Subcutaneous abdominal adipose tissue (tissue), 5 donors: ENCODE measurements at regions not wholly inside any gene's neighbourhood (a gene's known extent, or its start where the extent isn't known, plus 50 kb on each side); places are given as distances from the start of the nearest gene placed in this dataset.

ENCODE experiments used
- H3K27ac ChIP-seq: one replicate; pipeline ENCODE4 v1.7.0; 2013; ENCODE audit warnings: low read depth, mild to moderate bottlenecking, inconsistent platforms, low read length, moderate library complexity
- H3K27me3 ChIP-seq, 5 donors: one replicate each; pipeline ENCODE4 v1.7.0; 2013; ENCODE audit warnings: low read length in 5 of 5, inconsistent platforms in 1 of 5; ENCODE audit not compliant: control insufficient read depth in 5 of 5, insufficient read depth in 4 of 5
- H3K36me3 ChIP-seq, 5 donors: one replicate each; pipeline ENCODE4 v1.7.0; 2013; ENCODE audit warnings: low read length in 5 of 5; ENCODE audit not compliant: control insufficient read depth in 5 of 5, insufficient read depth in 5 of 5
- H3K4me1 ChIP-seq, 5 donors: one replicate each; pipeline ENCODE4 v1.7.0; 2013; ENCODE audit warnings: low read length in 5 of 5, mild to moderate bottlenecking in 3 of 5, moderate library complexity in 1 of 5; ENCODE audit not compliant: control insufficient read depth in 5 of 5, insufficient read depth in 5 of 5
- H3K4me3 ChIP-seq, 5 donors: one replicate each; pipeline ENCODE4 v1.7.0; 2013; ENCODE audit warnings: low read length in 5 of 5, low read depth in 1 of 5
- H3K9ac ChIP-seq, 5 donors: one replicate each; pipeline ENCODE4 v1.7.0; 2013; ENCODE audit warnings: low read length in 5 of 5, mild to moderate bottlenecking in 4 of 5, moderate library complexity in 3 of 5
- H3K9me3 ChIP-seq, 5 donors: one replicate each; pipeline ENCODE4 v1.7.0; 2013; ENCODE audit warnings: low read length in 5 of 5; ENCODE audit not compliant: control insufficient read depth in 5 of 5
- donor health status: healthy.
- donor health status: healthy.
- donor health status: healthy.
- donor health status: healthy.
- donor health status: healthy.

GRCh38 chr12:58381546-58381945 lies 440.2 kb downstream of the ATP23 start:
- no peak overlapping the region for H3K4me3 ChIP-seq
- H3K9ac ChIP-seq, result no peak overlapping the region
- H3K4me1 ChIP-seq, result no peaks in the 10 kb centered on the region
- no peaks in the 10 kb centered on the region for H3K9me3 ChIP-seq
- peaks cover 0 to 4% (median 0%) of the 10 kb centered on the region in 5 donors for H3K27me3 ChIP-seq
- H3K27ac ChIP-seq, result no peak overlapping the region
- H3K36me3 ChIP-seq, result no peaks in the 10 kb centered on the region

- peaks cover 0 to 4% (median 0%) of the 10 kb centered on the region in 5 donors for H3K27me3 ChIP-seq
- no peaks in the 10 kb centered on the region for H3K4me1 ChIP-seq
- no peaks in the 10 kb centered on the region for H3K36me3 ChIP-seq
- H3K9me3 ChIP-seq, result no peaks in the 10 kb centered on the region
- H3K9ac ChIP-seq, result no peak overlapping the region
- no peak overlapping the region for H3K27ac ChIP-seq
- no peak overlapping the region for H3K4me3 ChIP-seq
These were observed 442.8 kb downstream of the ATP23 start for GRCh38 chr12:58384196-58384595.

- H3K27ac ChIP-seq, result no peak overlapping the region
- no peak overlapping the region for H3K4me3 ChIP-seq
- H3K4me1 ChIP-seq, result no peaks in the 10 kb centered on the region
- no peak overlapping the region for H3K9ac ChIP-seq
- H3K9me3 ChIP-seq, result no peaks in the 10 kb centered on the region
- no peaks in the 10 kb centered on the region for H3K36me3 ChIP-seq
- peaks cover 0 to 4% (median 0%) of the 10 kb centered on the region in 5 donors for H3K27me3 ChIP-seq
These were observed 444.8 kb downstream of the ATP23 start for GRCh38 chr12:58386136-58386535.

GRCh38 chr12:58387199-58387598 lies 445.8 kb downstream of the ATP23 start:
- Histone ChIP-seq H3K36me3 (no peaks in the 10 kb centered on the region), H3K27me3 (peaks cover 0 to 4% (median 0%) of the 10 kb centered on the region in 5 donors), H3K9ac (no peak overlapping the region), H3K27ac (no peak overlapping the region), H3K4me1 (no peaks in the 10 kb centered on the region), H3K9me3 (no peaks in the 10 kb centered on the region), H3K4me3 (no peak overlapping the region)

- Histone ChIP-seq H3K27me3 (no peaks in the 10 kb centered on the region), H3K9ac (no peak overlapping the region), H3K27ac (no peak overlapping the region), H3K9me3 (no peaks in the 10 kb centered on the region), H3K4me3 (no peak overlapping the region), H3K4me1 (no peaks in the 10 kb centered on the region), H3K36me3 (no peaks in the 10 kb centered on the region)
These were observed 446.9 kb downstream of the ATP23 start for GRCh38 chr12:58388261-58388660.

DNA sequence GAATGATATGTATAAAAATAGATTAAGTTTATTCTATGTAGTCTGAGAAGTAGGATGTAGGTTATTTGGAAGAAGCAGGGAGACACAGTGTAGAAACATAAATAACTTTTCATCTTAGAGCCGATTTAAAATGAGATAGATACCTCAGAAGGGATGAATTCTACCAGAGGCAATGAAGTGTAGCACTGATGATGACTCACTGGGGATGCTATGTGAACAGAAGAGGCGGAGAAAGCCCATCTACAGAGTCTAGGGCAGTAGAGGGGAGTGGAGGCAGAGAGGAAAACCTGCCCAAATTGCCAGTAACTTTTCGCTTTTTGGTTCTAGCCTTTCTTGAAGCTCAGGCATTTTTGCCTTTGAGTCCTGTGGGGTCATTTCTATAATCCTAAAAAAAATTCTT lies 451.8 kb downstream of the ATP23 start:
- no peak overlapping the region for H3K4me3 ChIP-seq
- H3K4me1 ChIP-seq, result no peaks in the 10 kb centered on the region
- peaks cover 0 to 2% (median 0%) of the 10 kb centered on the region in 5 donors for H3K9me3 ChIP-seq
- no peaks in the 10 kb centered on the region for H3K36me3 ChIP-seq
- no peak overlapping the region for H3K9ac ChIP-seq
- no peak overlapping the region for H3K27ac ChIP-seq
- H3K27me3 ChIP-seq, result no peaks in the 10 kb centered on the region

- Histone ChIP-seq H3K4me1 (no peaks in the 10 kb centered on the region), H3K9ac (no peak overlapping the region), H3K36me3 (no peaks in the 10 kb centered on the region), H3K4me3 (no peak overlapping the region), H3K27ac (no peak overlapping the region), H3K9me3 (peaks cover 0 to 2% (median 0%) of the 10 kb centered on the region in 5 donors), H3K27me3 (no peaks in the 10 kb centered on the region)
These were observed 453.7 kb downstream of the ATP23 start for GRCh38 chr12:58395056-58395455.

GRCh38 chr12:58395470-58395869 lies 454.1 kb downstream of the ATP23 start:
- Histone ChIP-seq H3K4me3 (no peak overlapping the region), H3K9ac (no peak overlapping the region), H3K27me3 (no peaks in the 10 kb centered on the region), H3K36me3 (no peaks in the 10 kb centered on the region), H3K9me3 (peaks cover 0 to 2% (median 0%) of the 10 kb centered on the region in 5 donors), H3K4me1 (no peaks in the 10 kb centered on the region), H3K27ac (no peak overlapping the region)

DNA sequence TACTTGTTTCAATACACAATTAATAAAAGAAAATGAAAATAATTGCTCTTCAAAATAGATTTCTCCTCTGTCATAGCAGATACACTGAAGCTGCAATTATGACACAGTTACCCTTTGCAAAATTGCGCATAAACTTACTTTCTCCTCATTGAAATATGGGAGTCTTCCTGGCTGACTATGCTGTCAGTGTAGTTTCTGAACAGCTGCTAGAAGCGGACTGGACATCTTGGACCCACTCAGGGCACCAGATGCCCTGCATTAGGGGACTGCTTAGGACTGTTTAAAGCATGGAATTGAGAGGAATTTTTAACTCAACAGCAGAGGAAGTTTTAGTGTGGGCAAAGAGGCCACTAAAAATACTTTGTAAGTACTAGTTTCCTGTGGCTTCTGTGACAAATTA lies 454.9 kb downstream of the ATP23 start:
- Histone ChIP-seq H3K9me3 (peaks cover 0 to 2% (median 0%) of the 10 kb centered on the region in 5 donors), H3K4me3 (no peak overlapping the region), H3K27me3 (no peaks in the 10 kb centered on the region), H3K27ac (no peak overlapping the region), H3K36me3 (no peaks in the 10 kb centered on the region), H3K9ac (no peak overlapping the region), H3K4me1 (no peaks in the 10 kb centered on the region)

DNA sequence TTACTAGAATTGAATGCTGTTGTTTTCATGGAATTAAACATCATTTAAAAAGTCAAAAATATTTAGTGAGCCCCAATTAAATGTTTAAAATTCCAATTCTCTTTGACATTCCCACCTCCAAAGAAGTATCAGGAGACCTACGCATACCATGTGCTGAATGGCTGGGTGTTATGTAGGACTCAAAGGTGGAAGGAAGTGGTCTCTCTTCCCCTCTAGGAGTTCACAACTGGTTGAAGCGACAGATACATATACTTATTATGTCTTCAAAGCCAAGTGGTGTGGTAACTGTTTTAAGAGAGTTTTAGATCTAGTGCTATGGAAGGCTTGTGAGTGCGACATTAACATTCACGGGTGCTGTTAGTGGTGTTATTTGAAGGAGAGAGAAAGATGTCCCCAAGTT lies 464.0 kb downstream of the ATP23 start:
- no peaks in the 10 kb centered on the region for H3K9me3 ChIP-seq
- H3K27me3 ChIP-seq, result no peaks in the 10 kb centered on the region
- no peak overlapping the region for H3K9ac ChIP-seq
- H3K27ac ChIP-seq, result no peak overlapping the region
- no peaks in the 10 kb centered on the region for H3K36me3 ChIP-seq
- H3K4me3 ChIP-seq, result no peak overlapping the region
- peaks cover 4 to 11% (median 8%) of the 10 kb centered on the region in 5 donors for H3K4me1 ChIP-seq

DNA sequence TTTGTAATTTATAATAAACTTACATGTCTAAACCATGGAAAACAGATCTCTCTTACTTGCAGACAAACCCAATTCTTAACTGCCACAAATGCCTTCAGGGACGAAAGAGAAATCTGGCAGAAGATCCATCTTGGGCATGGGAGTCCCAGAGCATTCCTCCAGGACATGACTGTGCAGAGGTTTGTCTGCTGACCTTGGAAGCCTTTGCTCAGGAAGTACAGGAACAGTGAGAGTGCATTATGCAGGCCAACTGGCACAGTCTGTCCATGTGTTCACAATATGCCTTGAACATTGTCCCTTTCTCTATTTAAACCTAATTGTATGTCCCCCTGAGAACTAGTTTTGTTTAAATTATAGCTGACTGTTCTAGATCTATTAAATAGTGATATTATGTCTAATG lies 467.1 kb downstream of the ATP23 start:
- Histone ChIP-seq H3K36me3 (no peaks in the 10 kb centered on the region), H3K4me3 (no peak overlapping the region), H3K9me3 (no peaks in the 10 kb centered on the region), H3K4me1 (peaks cover 4 to 24% (median 10%) of the 10 kb centered on the region in 5 donors), H3K9ac (no peak overlapping the region), H3K27ac (no peak overlapping the region), H3K27me3 (no peaks in the 10 kb centered on the region)
